ENCODE measurements at regions not wholly inside any gene's neighbourhood (a gene's known extent, or its start where the extent isn't known, plus 50 kb on each side); places are given as distances from the start of the nearest gene placed in this dataset.

DNA sequence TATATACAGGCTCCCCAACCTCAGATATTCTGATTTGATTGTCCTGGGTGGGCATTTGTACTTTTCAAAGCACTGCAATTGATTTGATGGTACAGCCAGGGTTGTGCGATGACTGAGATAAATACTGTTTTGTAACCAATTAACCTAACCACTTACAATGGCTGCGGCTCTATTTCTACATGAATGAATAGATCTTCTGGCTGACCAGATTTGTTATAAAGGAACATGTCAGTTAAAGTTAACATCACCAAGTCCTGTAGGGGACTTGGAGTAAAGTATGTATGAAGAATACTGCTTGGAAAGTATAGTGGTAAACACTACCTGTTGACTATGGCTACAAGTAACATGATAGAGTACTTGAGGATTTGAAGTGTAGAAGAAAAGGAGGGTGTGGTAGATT is 369.2 kb upstream of the JAG1 start:
- DNase-seq (ENCODE audit: low spot score), result no peak

DNA sequence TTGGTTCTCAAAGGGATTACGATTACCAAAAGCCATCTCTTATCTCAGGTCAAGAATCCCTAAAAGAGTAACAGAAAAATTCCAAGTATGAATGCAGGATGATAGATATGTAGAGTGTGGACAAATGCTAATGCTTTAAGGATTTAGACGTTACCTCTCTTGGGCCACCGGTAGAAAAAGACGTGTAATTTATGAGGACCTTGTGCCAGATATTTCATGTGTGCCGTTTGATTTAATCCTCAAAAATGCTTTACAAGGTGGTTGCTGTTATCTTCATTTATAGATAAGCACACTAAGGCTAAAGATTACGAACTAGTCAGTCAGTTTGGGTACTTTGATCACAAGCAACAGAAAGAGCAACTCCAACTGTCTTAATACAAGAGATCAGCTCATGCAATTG is 370.8 kb upstream of the JAG1 start:
- no peak for DNase-seq (ENCODE audit: low spot score)

DNA sequence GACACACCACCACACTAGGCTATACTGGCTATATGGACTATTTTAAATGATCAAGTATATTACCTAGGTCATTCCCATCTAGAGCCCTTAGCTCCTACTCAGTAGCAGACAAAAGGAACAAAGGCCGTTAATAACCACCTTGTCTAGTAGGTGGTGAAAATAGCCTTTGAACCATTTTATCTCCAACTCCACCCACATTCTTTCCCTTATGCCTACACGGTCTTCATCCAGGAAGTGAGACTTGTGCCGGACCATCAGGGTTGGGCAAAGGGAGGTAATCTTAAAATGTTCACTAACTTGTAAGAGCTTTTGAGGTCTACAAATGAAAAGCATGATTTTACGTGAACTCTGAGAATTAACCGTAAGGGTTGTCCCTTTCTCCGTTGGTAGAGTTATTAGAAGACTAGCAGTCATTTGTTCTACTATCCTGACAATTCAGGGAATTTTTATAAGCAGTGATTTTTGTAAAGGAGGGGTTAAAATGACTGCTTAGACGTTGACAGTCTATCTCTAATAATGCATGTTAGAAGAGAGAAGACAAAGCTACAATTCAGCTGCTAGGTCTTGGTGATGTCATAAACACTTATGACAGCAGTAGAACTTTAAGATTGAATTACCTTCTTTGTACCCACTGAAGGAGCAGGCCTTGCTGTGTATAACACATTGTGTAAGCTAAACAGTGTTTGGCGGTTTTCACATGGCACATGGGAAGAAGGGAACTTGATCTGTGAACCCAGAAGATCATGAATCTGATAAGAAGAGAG is 371.8 kb upstream of the JAG1 start:
- DNase-seq (ENCODE audit: low spot score), result no peak

GRCh38 chr20:11047559-11047958 is 373.8 kb upstream of the JAG1 start:
- peak; percentile 2 for DNase-seq (ENCODE audit: low spot score)

DNA sequence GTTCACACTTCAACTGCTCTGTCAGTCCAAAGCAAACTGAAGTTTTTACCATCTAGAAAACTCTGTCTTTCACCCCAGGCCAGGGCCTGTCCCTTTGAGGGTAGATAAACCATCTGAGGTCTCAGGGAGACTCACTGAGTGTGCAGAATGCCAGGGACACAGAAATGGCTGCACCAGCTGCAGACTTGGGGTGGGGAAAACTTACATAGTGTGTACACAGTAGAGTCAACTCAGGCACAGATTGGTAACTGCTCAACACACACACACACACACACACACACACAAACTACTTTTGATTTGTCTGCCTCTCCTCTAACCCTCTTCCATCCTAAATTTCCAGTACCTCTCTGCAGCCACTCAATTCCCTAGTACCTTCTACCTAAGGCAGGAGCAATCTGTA is 374.9 kb upstream of the JAG1 start:
- no peak for DNase-seq (ENCODE audit: low spot score)

DNA sequence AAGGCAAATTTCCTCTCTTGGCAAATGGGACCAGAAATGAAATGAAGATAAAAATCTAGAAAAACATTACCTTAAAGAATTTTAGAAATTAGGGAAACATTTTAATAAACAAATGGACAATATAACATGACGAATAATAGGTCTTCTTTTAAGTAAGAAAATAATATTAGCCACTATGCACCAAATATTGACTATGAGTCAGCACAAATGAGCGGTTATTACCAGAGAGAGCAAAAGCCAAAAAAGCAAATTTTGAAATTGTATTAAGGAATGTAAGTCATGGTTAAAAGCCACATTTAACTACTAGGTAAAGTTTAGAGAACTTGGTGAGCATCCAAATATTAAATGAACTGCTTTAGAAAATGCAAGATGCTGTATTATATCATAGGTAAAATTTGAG is 376.6 kb upstream of the JAG1 start:
- DNase-seq (ENCODE audit: low spot score), result no peak

- DNase-seq (ENCODE audit: low spot score), result no peak
Observed at GRCh38 chr20:11051136-11051535, 377.3 kb upstream of the JAG1 start.

- no peak for DNase-seq (ENCODE audit: low spot score)
Observed at GRCh38 chr20:11053310-11053709, 379.5 kb upstream of the JAG1 start.

DNA sequence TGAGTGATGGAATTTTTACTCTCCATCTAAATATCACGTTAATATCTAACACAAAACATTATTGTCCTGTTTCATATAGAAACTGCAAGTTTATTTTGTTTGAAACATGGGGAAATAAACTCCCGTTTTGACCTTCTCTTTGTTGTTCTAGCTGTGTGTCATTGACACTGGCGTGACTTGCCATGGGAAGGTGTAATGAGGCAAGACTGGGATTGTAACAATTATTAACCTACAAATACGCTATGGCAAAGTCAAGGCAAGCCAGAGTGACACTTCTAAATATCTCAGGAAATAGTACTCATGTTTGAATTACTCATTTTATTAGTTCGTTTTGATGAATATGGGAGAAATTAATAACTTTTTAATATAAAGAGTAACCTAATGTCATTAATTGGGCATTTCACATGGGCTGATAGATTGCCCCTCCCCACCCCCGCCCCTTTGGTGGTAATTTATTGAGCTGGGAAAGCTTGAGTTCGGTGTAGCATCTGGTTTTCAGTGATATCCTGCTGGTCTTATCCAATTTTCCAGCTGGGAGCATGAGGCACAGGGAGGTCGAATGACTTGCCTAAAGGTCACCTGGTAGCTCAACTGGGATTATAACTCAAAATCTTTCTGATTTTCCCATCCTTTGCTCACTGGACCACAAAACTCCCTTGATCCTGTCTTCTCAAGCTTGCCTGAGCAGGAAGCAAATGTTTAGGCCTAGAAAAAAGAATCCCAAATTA is 380.6 kb upstream of the JAG1 start:
- no peak for DNase-seq (ENCODE audit: low spot score)

- DNase-seq (ENCODE audit: low spot score), result no peak
Observed at GRCh38 chr20:11056414-11056813, 382.6 kb upstream of the JAG1 start.

DNA sequence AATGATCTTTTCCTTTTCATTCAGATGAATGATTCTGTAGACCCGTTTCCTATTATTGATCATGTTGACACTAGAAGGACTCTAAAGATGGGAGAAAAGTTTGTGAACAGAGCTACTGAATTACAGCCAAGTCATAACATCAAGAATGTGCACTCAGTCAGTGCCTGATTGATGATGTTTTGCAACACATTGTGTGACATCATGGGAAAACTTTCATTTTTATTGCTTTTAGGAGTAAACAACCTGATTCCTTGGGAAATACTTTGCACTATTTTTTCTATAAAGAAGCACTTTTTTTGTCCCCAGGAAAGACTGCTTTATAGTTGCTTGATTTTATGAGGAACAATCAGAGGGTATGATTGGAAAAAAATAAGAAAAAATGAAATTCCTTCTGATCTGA is 383.8 kb upstream of the JAG1 start:
- DNase-seq (ENCODE audit: low spot score), result no peak

- DNase-seq (ENCODE audit: low spot score), result no peak
Observed at GRCh38 chr20:11059659-11060058, 385.9 kb upstream of the JAG1 start.

DNA sequence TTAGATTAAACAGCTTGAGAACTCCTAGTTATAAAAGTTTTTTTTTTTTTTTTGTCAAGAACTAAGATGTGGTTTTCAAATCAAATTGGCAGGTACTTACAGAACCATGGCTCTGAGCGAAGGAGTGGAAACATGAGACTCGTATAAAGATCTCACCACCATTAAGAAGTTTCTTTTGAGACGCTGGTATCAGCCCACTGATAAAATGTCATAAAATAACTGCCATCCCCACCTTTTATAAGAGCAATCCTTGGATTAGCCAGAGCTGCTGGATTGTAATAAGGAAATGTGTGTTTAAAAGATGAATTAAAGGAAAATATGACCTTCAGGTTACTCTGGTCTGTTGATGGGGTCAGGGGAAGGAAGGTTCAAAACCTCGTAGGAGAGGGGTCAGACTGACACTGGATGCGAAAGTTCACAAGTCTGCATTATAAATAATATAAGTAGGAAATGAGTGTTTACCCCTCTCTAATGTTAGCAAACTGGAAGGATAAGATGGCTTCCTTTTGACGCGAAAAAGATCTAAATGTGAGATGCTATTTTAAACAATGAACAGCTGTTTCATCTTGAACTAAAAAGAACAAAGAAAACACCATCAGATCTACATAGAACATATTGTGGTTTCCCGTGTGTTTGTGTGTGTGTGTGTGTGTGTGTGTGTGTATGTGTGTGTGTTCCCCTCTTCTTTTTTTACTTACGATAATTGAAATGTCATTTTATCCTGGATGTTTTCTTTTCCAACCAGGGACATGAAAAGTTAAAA is 386.8 kb upstream of the JAG1 start:
- DNase-seq (ENCODE audit: low spot score), result no peak

DNA sequence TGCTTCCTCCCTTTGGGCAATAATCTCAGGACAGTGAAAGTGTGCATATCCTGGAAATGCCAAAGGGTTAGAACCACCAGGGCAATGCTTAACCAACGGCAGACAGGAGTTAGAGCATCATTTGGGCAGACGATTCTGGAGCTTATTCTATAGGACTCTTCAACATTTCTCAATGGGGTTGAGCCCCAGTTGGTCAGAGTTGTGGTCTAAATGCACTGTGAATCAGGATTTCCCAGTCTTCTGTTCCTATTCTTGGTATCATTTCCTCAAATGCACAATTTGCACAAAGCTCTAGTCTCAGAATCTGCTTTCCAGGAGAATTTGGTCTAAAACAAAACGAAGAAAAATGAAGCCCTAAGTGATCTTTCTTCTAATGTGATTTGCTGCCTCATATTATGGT is 389.6 kb upstream of the JAG1 start:
- no peak for DNase-seq (ENCODE audit: low spot score)

DNA sequence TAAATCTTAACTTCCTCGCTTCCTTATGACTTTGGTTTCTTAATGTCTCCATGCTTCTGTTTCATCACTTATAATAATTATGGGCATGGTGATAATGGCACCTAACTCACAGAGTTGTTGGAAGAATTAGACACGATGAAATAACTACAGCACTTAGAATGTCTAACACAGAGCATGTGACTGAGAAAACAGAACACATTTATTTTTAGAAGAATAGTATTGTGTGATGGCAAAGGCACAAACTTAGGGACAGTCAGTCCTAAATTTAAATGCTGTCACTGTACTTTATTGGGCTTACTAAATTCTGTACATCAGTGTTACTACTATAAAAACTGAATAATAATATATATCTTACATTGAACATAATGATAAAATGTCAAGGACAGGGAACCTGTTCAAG is 391.1 kb upstream of the JAG1 start:
- no peak for DNase-seq (ENCODE audit: low spot score)

DNA sequence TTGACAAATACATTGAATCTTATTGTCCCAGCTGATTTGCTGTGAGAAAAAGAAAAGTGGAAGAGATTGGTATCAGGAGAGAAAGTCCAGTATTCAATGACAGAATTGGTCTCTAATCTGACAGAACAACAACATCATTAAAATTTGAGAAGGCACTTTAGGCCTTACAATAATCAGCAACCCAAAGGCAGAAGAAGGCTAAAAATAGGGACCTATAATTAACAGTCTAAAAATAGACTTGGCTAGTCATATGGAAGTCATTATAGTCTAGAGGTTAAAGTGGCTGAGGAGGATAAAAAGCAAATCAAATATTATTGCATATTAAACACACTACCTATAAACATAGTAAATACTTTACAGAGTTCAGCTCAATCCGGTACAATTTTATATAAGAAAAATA is 393.6 kb upstream of the JAG1 start:
- no peak for DNase-seq (ENCODE audit: low spot score)

- DNase-seq (ENCODE audit: low spot score), result no peak
Observed at GRCh38 chr20:11072982-11073381, 399.2 kb upstream of the JAG1 start.

GRCh38 chr20:11076434-11077105 is 402.8 kb upstream of the JAG1 start:
- no peak for DNase-seq (ENCODE audit: low spot score)

DNA sequence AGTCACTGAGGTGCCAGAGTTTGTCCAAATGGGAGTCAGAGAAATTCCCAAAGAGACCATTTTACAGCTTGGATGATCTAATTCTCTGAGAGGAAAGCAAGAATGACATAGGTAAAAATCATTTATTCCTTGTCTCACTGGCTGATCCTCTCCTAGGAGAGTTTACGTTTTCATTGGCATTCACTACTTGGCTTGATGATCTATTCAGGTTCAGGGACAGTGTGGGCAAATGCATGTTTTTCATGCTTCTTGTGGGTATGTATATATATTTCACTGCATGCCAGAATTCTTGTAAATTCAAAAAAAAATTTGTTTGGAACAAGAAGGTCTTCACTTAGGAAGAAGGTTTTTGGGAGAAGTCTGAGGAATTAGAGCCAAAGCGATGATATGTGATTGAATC is 403.4 kb upstream of the JAG1 start:
- DNase-seq (ENCODE audit: low spot score), result no peak

GRCh38 chr20:11080010-11080409 is 406.2 kb upstream of the JAG1 start:
- no peak for DNase-seq (ENCODE audit: low spot score)

DNA sequence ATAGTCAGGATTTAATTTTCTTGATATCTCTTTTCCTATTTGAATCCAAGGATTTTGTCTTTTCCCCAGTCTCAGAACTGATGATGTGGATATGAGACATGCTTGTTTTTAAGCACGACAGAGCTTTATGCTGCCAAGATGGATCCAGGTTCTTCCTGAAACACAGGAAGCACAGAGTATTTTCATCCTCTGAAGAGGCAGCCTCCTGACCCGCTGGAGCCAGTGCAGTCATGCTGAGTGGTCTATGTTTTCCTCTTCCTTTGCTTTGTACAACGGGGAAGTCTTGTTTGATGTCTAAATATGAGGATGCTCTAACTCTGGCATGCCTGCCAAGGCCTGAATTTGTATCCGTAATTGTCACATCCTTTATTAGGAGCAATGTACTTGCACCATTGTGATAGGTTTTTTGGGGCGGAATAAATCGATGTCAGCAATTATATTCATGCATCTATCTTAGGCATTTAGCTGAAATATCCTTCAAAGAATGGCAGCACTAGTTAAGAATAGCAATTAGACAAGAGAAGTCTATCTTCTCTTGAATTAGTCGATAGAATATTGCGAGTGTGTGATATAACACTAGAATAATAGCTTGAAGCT is 407.1 kb upstream of the JAG1 start:
- no peak for DNase-seq (ENCODE audit: low spot score)

- no peak for DNase-seq (ENCODE audit: low spot score)
Observed at GRCh38 chr20:11083841-11084240, 410.0 kb upstream of the JAG1 start.

Data from SW480 (cell line).